ENCODE measurements at regions not wholly inside any gene's neighbourhood (a gene's known extent, or its start where the extent isn't known, plus 50 kb on each side); places are given as distances from the start of the nearest gene placed in this dataset.

DNA sequence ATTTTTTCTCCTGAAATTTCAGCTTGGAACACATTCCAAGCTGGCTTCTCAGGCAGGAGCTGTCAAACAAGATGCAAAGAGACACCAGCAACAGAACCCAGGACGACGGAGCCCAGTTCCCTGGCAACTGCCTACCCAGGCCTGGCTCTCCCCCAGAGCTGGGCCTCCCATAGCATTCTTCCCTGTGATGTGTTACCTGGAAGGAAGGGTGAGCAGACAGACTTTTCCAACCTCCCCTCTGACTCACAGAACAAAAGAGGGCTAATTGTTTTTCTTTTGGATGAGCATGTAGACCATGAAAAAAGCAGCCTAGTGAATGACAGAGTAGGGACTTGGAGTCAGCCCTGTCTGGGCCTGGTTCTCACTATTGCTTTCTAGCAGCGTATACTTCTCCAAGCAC, 55.3 kb upstream of the BMAL1 start:
- Histone ChIP-seq H3K56ac (replicated peaks; ENCODE audit: insufficient read length, low read depth, low read length) (no peak overlapping the region), H3K27ac (ENCODE audit: low read depth, low read length) (no peak overlapping the region), H2BK5ac (ENCODE audit: low read depth, low read length) (no peak overlapping the region), H3K23ac (ENCODE audit: insufficient read length) (no peak overlapping the region), H4K5ac (ENCODE audit: insufficient read length, low read depth, low read length) (no peak overlapping the region), H4K8ac (ENCODE audit: extremely low read depth, insufficient read depth, low read length) (no peak overlapping the region), H2AK5ac (ENCODE audit: low read depth, low read length) (no peak overlapping the region), H3K4me1 (replicated peaks in 1 of 4; ENCODE audit: control insufficient read depth in 3 of 4, insufficient read depth in 4 of 4, low read length in 3 of 4) (no peaks in the 10 kb centered on the region), H2AFZ (ENCODE audit: low read length) (no peak overlapping the region), H3K23me2 (ENCODE audit: low read depth, low read length) (no peaks in the 10 kb centered on the region), H3K79me2 (ENCODE audit: control insufficient read depth in 1 of 2, insufficient read depth in 2 of 2, low read length in 2 of 2) (no peaks in the 10 kb centered on the region), H3K4me2 (ENCODE audit: insufficient read depth in 1 of 2, low read depth in 2 of 2, low read length in 2 of 2) (no peak overlapping the region), H3K9ac (replicated peaks in 1 of 4; ENCODE audit: extremely low read depth in 1 of 4, low read depth in 3 of 4, low read length in 3 of 4) (no peak overlapping the region), H3K4me3 (ENCODE audit: extremely low read depth in 1 of 4, insufficient read depth in 2 of 4, low read depth in 3 of 4, low read length in 4 of 4) (no peak overlapping the region), H3K9me3 (ENCODE audit: insufficient read depth in 2 of 2, low read depth in 1 of 2, low read length in 1 of 2) (no peaks in the 10 kb centered on the region), H2BK12ac (ENCODE audit: low read depth, low read length) (no peak overlapping the region), H3K4ac (replicated peaks; ENCODE audit: insufficient read length, low read depth, low read length) (no peak overlapping the region), H2BK15ac (ENCODE audit: low read length) (no peak overlapping the region), H3K79me1 (ENCODE audit: low read depth, low read length) (no peaks in the 10 kb centered on the region), H3K18ac (ENCODE audit: extremely low read depth, low read length) (no peak overlapping the region), H4K91ac (replicated peaks; ENCODE audit: insufficient read length, low read length) (no peak overlapping the region), H3K36me3 (ENCODE audit: control insufficient read depth in 2 of 4, insufficient read depth in 4 of 4, low read length in 3 of 4) (no peaks in the 10 kb centered on the region), H4K20me1 (replicated peaks in 1 of 2; ENCODE audit: control insufficient read depth in 1 of 2, insufficient read depth in 2 of 2, low read length in 2 of 2) (no peaks in the 10 kb centered on the region), H3K27me3 (replicated peaks in 1 of 4; ENCODE audit: control insufficient read depth in 3 of 4, extremely low read depth in 1 of 4, insufficient read depth in 3 of 4, low read length in 3 of 4) (no peaks in the 10 kb centered on the region), H2BK120ac (replicated peaks; ENCODE audit: low read depth, low read length) (no peak overlapping the region), H3K14ac (ENCODE audit: insufficient read length) (no peak overlapping the region), H2BK20ac (ENCODE audit: low read length) (no peak overlapping the region)
- DNase-seq (ENCODE audit: low read depth in 1 of 2, low spot score in 2 of 2) (peak in 1 of 2 experiments; percentile 33), FAIRE-seq (no peak)
- ChIA-PET POLR2A (ENCODE audit: partially characterized antibody) (no interaction called here), CTCF (ENCODE audit: partially characterized antibody) (interaction anchor here (1.4 to 8.2 kb wide), 5 partner anchors 10 to 130 kb away, joined by 3 to 95 read pairs (median 4); no protein-coding TSS in a partner anchor)
- WGBS, 2 experiments (ENCODE audit: extremely low coverage in 1 of 2, insufficient coverage in 1 of 2, insufficient read length in 1 of 2, insufficient replicate concordance in 2 of 2, low coverage in 1 of 2, low lambda C conversion rate in 2 of 2, missing lambda C conversion rate in 1 of 2), result 72% methylated on average over 3 of the region's 3 CpGs; no CpG with 5 or more reads in 1 of the 2 experiments
- TF ChIP-seq SUZ12 (IDR thresholded peaks at IDR 0.05; ENCODE audit: low read length) (no peak), JUN (IDR thresholded peaks at IDR 0.05; ENCODE audit: low read depth, low read length) (no peak), RFX5 (IDR thresholded peaks at IDR 0.05; ENCODE audit: borderline replicate concordance, low read depth, low read length) (no peak), POLR2AphosphoS5 (IDR thresholded peaks at IDR 0.05; ENCODE audit: low read depth, low read length) (no peak), RXRA (IDR thresholded peaks at IDR 0.05; ENCODE audit: insufficient read depth, low read depth, low read length) (no peak), KDM1A (IDR thresholded peaks at IDR 0.05; ENCODE audit: borderline replicate concordance, low read length) (no peak), HDAC2 (IDR thresholded peaks at IDR 0.05; ENCODE audit: borderline replicate concordance in 1 of 2, low read depth in 2 of 2, low read length in 2 of 2) (no peak), TEAD4 (IDR thresholded peaks at IDR 0.05; ENCODE audit: low read depth, low read length) (no peak), SIN3A (conservative IDR thresholded peaks at IDR 0.05 in 1 of 2, IDR thresholded peaks at IDR 0.05 in 1 of 2; ENCODE audit: low read depth in 1 of 2, low read length in 2 of 2) (no peak), CTBP2 (IDR thresholded peaks at IDR 0.05; ENCODE audit: borderline replicate concordance, insufficient read depth, insufficient read length, low read length) (no peak), HDAC6 (IDR thresholded peaks at IDR 0.05; ENCODE audit: low read depth, low read length) (no peak), MAFK (IDR thresholded peaks at IDR 0.05; ENCODE audit: low read depth, low read length) (no peak), SP4 (IDR thresholded peaks at IDR 0.05; ENCODE audit: low read length) (no peak)
